DND-41 (cell line): ENCODE measurements at regions not wholly inside any gene's neighbourhood (a gene's known extent, or its start where the extent isn't known, plus 50 kb on each side); places are given as distances from the start of the nearest gene placed in this dataset.

Source experiments
- CTCF ChIP-seq: IDR thresholded peaks from 2 replicates; pipeline ENCODE4 v1.5.1; 2012; ENCODE audit warnings: borderline replicate concordance, low read length, moderate library complexity, mild to moderate bottlenecking; ENCODE audit not compliant: poor library complexity, severe bottlenecking; ENCODE audit errors: extremely low read depth
- EZH2 ChIP-seq: IDR thresholded peaks from 3 replicates; pipeline ENCODE4 v1.6.1; 2012; ENCODE audit warnings: borderline replicate concordance, low read depth, mild to moderate bottlenecking, moderate library complexity, low read length, inconsistent platforms; ENCODE audit not compliant: severe bottlenecking

GRCh38 chr6:120981835-120982234 is 352.4 kb downstream of the TBC1D32 start:
- TF ChIP-seq EZH2 (no peak), CTCF (no peak)
